HG03039 (cell line): ENCODE measurements at regions not wholly inside any gene's neighbourhood (a gene's known extent, or its start where the extent isn't known, plus 50 kb on each side); places are given as distances from the start of the nearest gene placed in this dataset.

Experiments used
- ATAC-seq: cut with Tn5 transposase; IDR thresholded peaks from one replicate; pipeline ENCODE4 v1.9.1; 2021; ENCODE audit warnings: mild to moderate bottlenecking, moderate library complexity; ENCODE audit not compliant: unreplicated experiment

DNA sequence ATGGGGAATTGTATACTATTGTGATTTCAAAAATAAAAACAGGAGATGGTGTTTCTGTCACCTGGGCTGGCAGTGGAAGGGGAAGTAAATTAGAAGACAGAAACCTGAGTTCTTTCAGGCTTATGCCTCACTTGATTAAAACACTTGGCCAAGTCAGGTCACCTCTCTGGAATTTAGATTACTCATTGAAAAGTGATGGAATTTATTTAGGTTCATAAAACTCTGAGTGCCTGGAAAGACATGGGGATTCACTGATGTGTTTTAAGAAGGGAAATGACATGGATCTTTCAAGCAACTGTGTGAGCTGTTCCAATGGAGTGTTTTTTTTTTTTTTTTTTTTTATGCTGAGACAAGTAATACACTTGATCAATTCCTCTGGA, 400.1 kb downstream of the TMEM135 start:
- ATAC-seq: no peak

DNA sequence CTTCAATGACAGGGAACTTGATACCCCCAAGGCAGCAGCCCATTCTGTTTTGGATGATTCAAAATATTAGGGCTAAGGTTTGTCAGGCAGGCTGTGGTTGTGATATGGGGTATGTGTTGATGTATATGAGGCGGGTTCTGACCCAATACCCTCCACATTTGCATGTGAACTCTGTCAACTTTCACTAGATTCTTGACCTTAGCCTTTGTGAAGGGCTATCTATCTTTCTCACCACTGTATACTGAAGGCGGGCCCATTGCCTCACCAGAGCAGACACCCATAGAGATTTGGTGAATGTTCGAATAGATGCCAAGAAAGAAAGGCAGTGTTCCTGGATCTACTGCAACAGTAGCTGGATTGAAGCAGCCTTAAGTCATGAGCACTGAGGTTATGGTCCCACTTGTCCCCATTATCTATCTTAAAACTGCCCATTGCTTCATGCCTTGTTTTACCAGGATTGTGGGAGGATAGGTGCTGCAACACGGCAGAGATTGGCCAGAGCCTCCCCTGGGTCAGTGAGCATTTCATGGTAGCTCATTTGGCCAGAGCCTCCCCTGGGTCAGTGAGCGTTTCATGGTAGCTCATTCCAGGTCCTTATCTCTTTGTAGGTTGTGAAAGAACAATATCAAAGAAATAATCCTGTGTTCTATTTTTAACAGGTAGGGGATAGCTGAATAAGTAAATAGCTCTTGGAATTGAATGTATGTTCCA, 399.6 kb downstream of the TMEM135 start:
- ATAC-seq: no peak

DNA sequence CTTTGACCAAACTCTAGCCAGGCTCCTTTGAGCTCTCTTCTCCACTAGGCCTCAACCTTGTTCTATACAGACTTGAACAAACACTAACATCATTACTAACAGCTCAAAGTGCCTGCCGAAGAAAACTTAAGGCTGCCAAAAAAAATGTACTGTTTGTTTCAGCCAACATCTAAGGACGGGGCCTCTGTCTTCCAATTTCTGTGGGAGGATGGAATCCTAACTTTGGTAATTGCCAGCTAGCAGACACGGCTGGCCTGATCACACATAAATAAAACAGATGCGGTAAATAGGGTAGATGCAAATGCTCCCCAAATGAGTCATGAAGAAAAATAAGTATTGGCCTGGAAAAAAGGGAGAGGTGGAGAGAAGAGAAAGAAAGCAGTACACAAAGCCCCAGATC, 394.3 kb downstream of the TMEM135 start:
- no peak for ATAC-seq

GRCh38 chr11:87431392-87431791, 393.7 kb downstream of the TMEM135 start:
- no peak for ATAC-seq

DNA sequence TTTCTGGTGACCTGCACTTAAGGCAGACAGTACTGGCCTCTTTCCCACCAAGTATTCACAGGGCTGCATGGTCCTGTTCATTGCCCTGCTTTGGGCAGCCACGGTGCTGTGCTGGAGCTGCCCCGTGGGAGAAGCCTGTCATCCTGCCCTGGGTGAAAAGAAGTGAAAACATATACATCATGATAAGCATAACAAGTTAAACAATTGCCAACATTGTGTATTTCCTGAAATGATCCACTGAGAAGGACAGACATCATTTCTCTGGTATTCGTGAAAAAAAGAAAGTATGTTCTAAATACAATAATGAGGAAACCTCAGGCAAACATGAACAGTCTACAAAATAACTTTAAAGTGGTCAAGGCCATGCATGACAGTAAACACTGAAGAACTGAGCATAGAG, 393.1 kb downstream of the TMEM135 start:
- ATAC-seq: no peak

- ATAC-seq: no peak
Measured at GRCh38 chr11:87429996-87430395, 392.3 kb downstream of the TMEM135 start.

DNA sequence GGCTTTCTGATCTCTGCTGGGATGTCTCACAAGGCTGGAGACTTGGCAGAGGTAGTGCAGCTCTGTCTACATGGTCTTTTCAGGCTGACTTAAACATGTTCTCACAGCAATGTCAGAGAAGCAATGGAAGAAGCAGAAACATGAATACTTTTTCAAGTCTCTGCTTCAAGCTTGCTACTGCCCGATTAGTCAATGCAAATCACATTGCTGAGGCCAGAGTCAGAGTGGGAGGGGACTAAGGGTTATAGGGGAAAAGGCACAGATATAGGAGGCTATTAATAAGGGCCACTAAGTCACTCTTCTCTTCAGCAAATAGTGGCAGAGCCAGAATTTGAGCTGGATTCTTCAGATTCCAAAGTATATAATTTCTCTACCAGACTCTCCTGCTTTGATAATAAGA, 390.5 kb downstream of the TMEM135 start:
- ATAC-seq: no peak

DNA sequence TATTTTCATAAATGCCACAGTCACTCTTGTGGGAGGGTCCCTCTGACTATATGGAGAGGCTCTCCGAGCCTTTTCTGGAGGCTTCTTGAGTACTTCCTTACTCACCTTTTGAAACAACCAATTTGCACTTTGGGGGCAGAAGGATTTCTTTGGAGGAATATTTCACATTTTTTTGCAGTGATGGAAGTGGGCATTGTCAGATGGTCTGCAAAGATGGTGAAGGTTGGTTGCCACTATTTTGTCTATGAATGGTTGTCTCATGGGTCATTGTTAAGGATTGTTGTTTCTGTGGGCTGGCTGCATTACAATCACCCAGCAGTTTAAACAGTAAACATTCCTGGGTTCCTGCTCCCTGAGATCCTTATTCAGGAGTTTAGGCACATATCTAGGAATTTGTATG, 388.2 kb downstream of the TMEM135 start:
- no peak for ATAC-seq

DNA sequence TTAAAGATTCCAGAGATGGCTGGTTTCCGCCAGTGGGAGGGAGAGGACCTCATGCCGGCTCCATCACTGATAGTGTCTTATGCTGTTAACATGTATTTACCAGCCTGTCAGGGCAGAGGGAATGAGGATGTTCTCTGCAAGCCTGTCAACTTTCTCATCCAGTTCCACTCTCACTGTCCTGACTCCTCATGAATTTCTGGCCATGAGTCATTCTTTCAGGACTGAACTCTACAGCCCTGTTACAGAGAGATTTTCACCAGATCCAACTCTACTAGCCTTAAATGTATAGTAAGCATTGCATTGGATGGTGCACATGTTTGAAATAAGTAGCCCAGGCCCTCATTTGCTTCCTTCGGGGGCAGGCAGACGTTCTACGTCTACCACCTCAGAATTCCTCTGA, 387.7 kb downstream of the TMEM135 start:
- no peak for ATAC-seq

DNA sequence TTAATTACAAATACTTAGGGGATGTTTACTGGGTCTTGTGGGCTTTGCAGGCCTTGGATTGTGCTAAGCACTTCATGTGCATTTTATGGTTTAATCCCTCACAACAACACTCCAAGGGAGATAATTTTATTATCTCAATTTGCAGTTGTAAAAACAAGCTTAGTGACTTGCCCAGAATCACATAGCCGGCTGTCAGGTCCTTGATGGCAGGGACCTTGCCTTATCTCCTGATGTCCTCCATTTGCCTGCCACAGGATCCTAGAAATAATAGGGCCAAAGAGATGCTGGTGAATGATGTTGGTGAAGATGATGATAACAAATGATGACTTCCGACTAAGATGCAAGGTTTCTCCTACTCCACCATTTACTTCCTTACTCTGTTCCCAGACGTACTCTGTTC, 385.4 kb downstream of the TMEM135 start:
- ATAC-seq: no peak

DNA sequence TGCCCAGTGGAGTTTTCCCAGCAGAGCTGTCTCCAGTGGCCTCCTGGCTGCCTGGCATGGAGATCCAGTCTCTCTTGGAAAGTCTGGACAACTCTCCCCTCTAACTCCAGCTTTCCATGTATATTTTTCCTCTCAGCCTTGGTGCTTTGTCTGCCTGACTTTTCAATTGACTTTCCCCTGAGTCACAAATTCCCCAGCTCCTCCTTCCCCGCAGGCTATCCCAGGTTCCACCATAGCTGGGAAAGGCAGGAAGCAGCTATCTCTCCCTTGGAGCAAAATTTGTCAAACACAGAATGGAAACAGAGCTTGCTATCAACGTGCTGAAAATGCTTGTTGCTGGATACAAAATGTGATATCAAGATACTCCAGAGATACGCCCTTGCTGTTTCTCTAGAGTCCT, 384.8 kb downstream of the TMEM135 start:
- no peak for ATAC-seq

GRCh38 chr11:87421422-87421821, 383.7 kb downstream of the TMEM135 start:
- peak; percentile 91 for ATAC-seq

DNA sequence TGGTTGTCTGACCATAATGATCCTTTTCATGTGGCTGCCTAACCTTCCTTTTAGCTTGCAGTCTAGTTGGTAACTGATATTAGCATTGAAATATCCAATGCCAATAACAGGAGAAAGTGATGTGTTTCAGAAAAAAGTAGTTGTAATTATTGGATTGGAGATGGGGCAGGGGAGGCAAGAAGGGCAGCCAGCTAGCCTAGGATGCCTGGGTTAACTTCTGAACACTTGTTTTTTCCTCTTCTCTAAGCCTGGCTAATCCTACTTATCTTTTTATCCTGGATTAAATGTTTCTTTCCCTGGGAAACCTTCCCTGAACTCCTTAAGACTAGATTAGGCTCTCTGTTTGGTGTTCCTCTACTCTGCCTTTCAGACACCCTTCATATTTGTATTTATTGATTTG, 380.2 kb downstream of the TMEM135 start:
- no peak for ATAC-seq

DNA sequence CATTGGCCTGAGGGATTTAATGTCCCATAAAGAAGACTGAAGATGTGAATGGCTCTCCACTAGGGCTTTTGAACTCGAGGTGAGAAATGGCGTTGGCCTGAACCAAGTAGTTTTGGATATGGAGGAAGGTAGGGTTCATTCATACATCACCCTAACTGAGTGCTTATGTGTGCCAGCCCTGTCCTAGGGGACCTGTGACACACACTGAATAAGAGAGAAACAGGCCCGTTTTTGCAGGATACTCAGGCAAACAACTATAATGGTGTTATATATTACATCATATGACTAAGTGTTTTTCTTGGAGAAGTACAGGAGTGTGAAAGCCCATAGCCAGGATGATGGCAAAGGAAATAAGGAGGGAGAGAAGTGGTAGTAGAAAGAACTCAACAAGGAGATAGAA, 368.1 kb downstream of the TMEM135 start:
- ATAC-seq: no peak

DNA sequence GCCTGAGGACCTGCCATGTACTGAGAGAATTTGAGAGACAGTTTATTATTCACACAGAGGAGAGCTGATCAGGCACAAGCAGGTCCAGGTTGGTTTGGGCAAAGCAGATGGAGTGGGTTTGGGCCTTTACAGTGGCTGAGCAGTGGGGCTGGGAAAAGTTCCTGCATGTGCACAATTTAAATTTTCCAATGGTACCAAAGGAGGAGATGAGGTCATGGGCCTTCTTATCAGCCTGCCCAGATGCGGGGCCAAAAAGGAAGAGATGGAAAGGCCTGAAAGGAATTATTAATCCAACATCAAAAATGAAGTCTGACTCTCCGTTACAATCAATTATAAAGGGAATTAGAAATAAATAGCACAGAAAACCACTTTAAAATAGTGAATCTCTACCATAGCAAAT, 367.6 kb downstream of the TMEM135 start:
- ATAC-seq: no peak

GRCh38 chr11:87401653-87402052, 363.9 kb downstream of the TMEM135 start:
- no peak for ATAC-seq

DNA sequence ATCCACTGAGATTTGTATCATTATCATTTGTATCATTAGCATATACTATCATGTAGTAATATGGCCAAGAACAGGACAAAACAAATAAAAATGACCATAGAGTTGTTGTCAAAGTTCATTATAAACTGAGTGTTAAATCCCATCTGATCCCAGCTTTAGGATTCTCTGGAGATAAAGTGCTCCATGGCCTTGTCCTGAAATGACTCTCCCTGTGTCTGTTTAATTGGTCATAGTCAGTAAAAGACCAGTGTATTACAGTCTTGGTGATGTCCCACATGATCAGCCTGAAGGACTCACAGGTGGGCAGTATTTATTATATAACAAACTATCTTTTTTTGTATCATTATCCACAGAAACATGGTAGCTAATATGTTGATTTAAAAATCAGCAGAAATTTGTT, 361.6 kb downstream of the TMEM135 start:
- ATAC-seq: no peak

- ATAC-seq: no peak
Measured at GRCh38 chr11:87398931-87399330, 361.2 kb downstream of the TMEM135 start.

DNA sequence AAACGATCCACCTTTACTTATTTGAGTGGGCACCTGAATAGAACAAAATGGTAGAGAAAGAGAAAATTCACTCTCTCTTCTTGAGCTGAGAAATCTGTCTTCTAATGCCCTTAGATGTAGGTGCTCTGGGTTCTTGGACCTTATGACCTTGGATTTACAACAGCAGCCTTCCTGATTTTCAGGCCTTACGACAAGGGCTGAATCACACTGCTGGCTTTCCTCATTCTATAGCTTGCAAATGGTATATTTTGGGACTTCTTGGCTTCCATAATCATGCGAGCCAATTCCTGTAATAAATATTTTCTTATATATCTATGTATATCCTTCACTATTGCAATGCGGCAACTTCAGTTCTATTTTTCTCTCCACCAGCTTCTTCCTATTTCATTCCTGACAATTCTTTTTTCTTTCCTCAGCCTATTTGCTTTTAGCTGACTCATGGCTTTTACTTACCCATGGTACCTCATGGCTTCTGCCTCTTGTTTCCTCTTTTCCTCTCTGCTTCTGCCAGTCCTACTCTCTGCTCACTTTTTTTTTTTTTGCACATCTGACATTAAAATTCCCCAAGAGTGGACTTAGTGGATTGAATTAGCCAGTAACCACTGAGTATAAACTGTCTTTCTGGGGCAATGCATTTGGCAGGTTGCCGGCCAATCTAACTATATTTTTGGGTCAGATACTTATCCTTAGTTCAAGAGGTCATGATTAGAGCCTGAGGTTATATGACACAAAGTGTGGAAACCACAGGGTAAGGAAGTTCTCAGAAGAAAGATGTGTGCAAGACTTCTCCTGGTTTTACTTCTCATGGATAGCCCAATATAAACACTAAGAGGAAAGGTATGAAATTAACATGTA, 359.5 kb downstream of the TMEM135 start:
- no peak for ATAC-seq

GRCh38 chr11:87394924-87395323, 357.2 kb downstream of the TMEM135 start:
- no peak for ATAC-seq

DNA sequence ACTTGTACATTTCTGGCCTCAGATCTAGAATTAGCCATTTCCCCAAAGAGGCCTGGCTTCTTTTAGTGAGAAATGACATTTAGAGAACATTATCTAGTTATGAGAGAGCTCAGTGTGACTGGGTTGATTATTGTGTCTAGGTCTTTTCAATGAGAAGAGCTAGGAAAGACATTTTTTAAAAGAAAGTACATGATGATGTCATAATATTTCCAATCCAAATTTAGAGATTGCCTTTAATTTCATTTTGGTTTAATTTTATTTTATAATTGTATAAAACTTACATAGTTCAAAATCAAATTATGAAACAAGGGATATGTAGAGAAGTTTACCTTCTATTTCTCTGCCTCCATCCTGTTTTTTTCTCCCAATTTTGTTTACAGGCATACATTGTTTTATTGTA, 354.9 kb downstream of the TMEM135 start:
- ATAC-seq: no peak

DNA sequence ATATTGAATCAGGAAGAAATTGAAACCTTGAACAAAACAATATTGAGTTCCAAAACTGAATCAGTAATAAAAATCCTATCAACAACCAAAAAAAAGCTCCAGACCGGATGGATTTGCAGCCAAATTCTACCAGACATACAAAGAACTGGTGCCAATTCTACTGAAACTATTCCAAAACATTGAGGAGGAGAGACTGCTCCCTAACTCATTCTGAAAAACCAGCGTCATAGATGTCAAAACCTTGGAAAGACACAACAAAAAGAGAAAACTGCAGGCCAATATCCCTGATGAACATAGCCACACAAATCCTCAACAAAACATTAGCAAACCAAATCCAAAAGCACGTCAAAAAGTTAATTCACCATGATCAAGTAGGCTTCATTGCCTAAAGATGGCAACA, 353.8 kb downstream of the TMEM135 start:
- ATAC-seq: no peak
